NOMO-1 treated with dmso at 0.1 percent for 144 hours (cell line): ENCODE measurements at regions not wholly inside any gene's neighbourhood (a gene's known extent, or its start where the extent isn't known, plus 50 kb on each side); places are given as distances from the start of the nearest gene placed in this dataset.
A peak's percentile ranks its signal among the peaks of the same experiment; 100 is the strongest.

Source experiments
- DNase-seq: peaks from one replicate; lab custom pipeline; 2025; ENCODE audit not compliant: unreplicated experiment; lab: John Stamatoyannopoulos, UW

GRCh38 chr3:107428051-107428858 is 51.0 kb downstream of the CCDC54 start:
- DNase-seq = no peak

GRCh38 chr3:107429320-107430181 is 52.3 kb downstream of the CCDC54 start:
- peak; percentile 43 for DNase-seq

- no peak for DNase-seq
Measured at GRCh38 chr3:107430214-107430995, 53.2 kb downstream of the CCDC54 start.

GRCh38 chr3:107430996-107431245 is 53.7 kb downstream of the CCDC54 start:
- peak; percentile 8 for DNase-seq

- DNase-seq = peak; percentile 32
Measured at GRCh38 chr3:107431246-107432012, 54.2 kb downstream of the CCDC54 start.

GRCh38 chr3:107432013-107432515 is 54.8 kb downstream of the CCDC54 start:
- DNase-seq = no peak

GRCh38 chr3:107432646-107433045 is 55.4 kb downstream of the CCDC54 start:
- no peak for DNase-seq

GRCh38 chr3:107436029-107436428 is 58.8 kb downstream of the CCDC54 start:
- no peak for DNase-seq

- no peak for DNase-seq
Measured at GRCh38 chr3:107438671-107439070, 61.4 kb downstream of the CCDC54 start.

GRCh38 chr3:107441617-107442016 is 64.4 kb downstream of the CCDC54 start:
- DNase-seq = no peak

GRCh38 chr3:107443461-107443860 is 66.2 kb downstream of the CCDC54 start:
- DNase-seq = no peak

- DNase-seq = no peak
Measured at GRCh38 chr3:107446706-107447105, 69.5 kb downstream of the CCDC54 start.

- DNase-seq = no peak
Measured at GRCh38 chr3:107450254-107450893, 72.4 kb upstream of the BBX start.

GRCh38 chr3:107452436-107452835 is 70.3 kb upstream of the BBX start:
- no peak for DNase-seq

GRCh38 chr3:107453504-107453903 is 69.3 kb upstream of the BBX start:
- no peak for DNase-seq

- DNase-seq = no peak
Measured at GRCh38 chr3:107455621-107456020, 67.1 kb upstream of the BBX start.

- no peak for DNase-seq
Measured at GRCh38 chr3:107456501-107456900, 66.3 kb upstream of the BBX start.

GRCh38 chr3:107458871-107459270 is 63.9 kb upstream of the BBX start:
- DNase-seq = no peak

GRCh38 chr3:107461721-107462120 is 61.0 kb upstream of the BBX start:
- DNase-seq = no peak

- no peak for DNase-seq
Measured at GRCh38 chr3:107464037-107464436, 58.7 kb upstream of the BBX start.
